ENCODE measurements at regions not wholly inside any gene's neighbourhood (a gene's known extent, or its start where the extent isn't known, plus 50 kb on each side); places are given as distances from the start of the nearest gene placed in this dataset.

DNA sequence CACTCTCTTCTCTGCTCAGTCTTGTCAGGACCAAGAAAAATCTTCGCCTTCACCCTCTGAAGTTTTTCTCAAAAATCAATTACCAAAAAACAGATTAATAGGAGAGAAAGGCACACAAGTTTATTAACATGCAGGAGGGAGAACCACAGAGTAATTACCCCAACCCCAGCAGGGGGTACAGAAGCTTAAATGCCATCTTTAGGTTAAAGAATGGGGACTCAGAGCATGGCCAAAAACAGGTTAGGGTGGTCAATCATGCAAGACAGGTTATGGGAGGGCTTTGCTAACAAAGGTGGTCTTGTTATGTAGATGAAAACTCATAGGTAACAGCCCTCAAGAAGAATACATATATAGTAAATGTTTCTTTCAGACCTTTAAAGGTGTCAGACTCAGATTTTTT is 100.5 kb upstream of the BTN3A2 start (continued):
- TF ChIP-seq FOXS1 (CRISPR knock-in tag; IDR thresholded peaks at IDR 0.05) (no peak), ZC3H11A (IDR thresholded peaks at IDR 0.05) (no peak), FOSB (CRISPR knock-in tag; IDR thresholded peaks at IDR 0.05) (no peak), BCL3 (IDR thresholded peaks at IDR 0.05) (no peak), MAZ (IDR thresholded peaks at IDR 0.05; ENCODE audit: borderline replicate concordance, low read depth, low read length) (no peak), NR3C1 (IDR thresholded peaks at IDR 0.05) (no peak), SMC3 (IDR thresholded peaks at IDR 0.05) (no peak)

- ChIA-PET CTCF (interaction anchor here (1.4 to 1.8 kb wide), 3 partner anchors 17 to 78 kb away, joined by 4 read pairs; a partner anchor contains a TSS), POLR2A (interaction anchor here (0.7 kb wide), 1 partner anchor 143 kb away, joined by 3 read pairs; a partner anchor contains a TSS)
- H3K4me3 ChIP-seq = no peak overlapping the region
- DNase-seq (ENCODE audit: low read depth in 1 of 2, low spot score in 1 of 2) (no peak), FAIRE-seq (no peak), ATAC-seq (no peak)
- no peak overlapping the region for H3K4me2 ChIP-seq
- WGBS (ENCODE audit: missing lambda C conversion rate) = 90% methylated on average over 3 of the region's 3 CpGs
- H3K9me3 ChIP-seq = 0 out of 3 replicates have a peak, but pooled peaks cover 2% of the 10 kb centered on the region
- TF ChIP-seq, protein P1, sequence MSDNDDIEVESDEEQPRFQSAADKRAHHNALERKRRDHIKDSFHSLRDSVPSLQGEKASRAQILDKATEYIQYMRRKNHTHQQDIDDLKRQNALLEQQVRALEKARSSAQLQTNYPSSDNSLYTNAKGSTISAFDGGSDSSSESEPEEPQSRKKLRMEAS (IDR thresholded peaks at IDR 0.05) = no peak
- TF ChIP-seq CHD4 (IDR thresholded peaks at IDR 0.05; ENCODE audit: borderline replicate concordance) (no peak), POLR2A (IDR thresholded peaks at IDR 0.05; ENCODE audit: low read length) (no peak), FOXS1 (CRISPR knock-in tag; IDR thresholded peaks at IDR 0.05) (no peak), TFCP2L1 (CRISPR knock-in tag; IDR thresholded peaks at IDR 0.05) (no peak), GATA3 (IDR thresholded peaks at IDR 0.05; ENCODE audit: borderline replicate concordance) (no peak), CEBPB (IDR thresholded peaks at IDR 0.05) (no peak), HEYL (CRISPR knock-in tag; IDR thresholded peaks at IDR 0.05) (no peak)
- TF ChIP-seq, protein P2, sequence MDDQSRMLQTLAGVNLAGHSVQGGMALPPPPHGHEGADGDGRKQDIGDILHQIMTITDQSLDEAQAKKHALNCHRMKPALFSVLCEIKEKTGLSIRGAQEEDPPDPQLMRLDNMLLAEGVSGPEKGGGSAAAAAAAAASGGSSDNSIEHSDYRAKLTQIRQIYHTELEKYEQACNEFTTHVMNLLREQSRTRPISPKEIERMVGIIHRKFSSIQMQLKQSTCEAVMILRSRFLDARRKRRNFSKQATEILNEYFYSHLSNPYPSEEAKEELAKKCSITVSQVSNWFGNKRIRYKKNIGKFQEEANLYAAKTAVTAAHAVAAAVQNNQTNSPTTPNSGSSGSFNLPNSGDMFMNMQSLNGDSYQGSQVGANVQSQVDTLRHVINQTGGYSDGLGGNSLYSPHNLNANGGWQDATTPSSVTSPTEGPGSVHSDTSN (IDR thresholded peaks at IDR 0.05) = no peak
- H3K4me1 ChIP-seq = no peaks in the 10 kb centered on the region
- H3K27ac ChIP-seq = no peak overlapping the region
Observed at GRCh38 chr6:26267083-26267589, 97.9 kb upstream of the BTN3A2 start.

- ATAC-seq = no peak
Observed at GRCh38 chr6:26268659-26269402, 96.2 kb upstream of the BTN3A2 start.

More at GRCh38 chr6:26268659-26269402, 96.2 kb upstream of the BTN3A2 start:
- TF ChIP-seq ZNF302 (CRISPR knock-in tag; IDR thresholded peaks at IDR 0.05) (no peak), POLR2AphosphoS2 (conservative IDR thresholded peaks at IDR 0.05; ENCODE audit: low read length) (no peak), EP300 (IDR thresholded peaks at IDR 0.05) (no peak), ZSCAN20 (CRISPR knock-in tag; IDR thresholded peaks at IDR 0.05) (no peak), KDM5A (IDR thresholded peaks at IDR 0.05) (no peak), CBX2 (IDR thresholded peaks at IDR 0.05; ENCODE audit: borderline replicate concordance, low read depth) (no peak), SREBF2 (IDR thresholded peaks at IDR 0.05) (no peak), FOXS1 (CRISPR knock-in tag; IDR thresholded peaks at IDR 0.05) (no peak), POLR2A (IDR thresholded peaks at IDR 0.05; ENCODE audit: low read length) (no peak), MAFK (IDR thresholded peaks at IDR 0.05; ENCODE audit: partially characterized antibody) (no peak), JUNB (IDR thresholded peaks at IDR 0.05) (no peak), SMC3 (IDR thresholded peaks at IDR 0.05) (no peak), E2F6 (IDR thresholded peaks at IDR 0.05; ENCODE audit: borderline replicate concordance, low read depth) (no peak)
- TF ChIP-seq, protein P3, sequence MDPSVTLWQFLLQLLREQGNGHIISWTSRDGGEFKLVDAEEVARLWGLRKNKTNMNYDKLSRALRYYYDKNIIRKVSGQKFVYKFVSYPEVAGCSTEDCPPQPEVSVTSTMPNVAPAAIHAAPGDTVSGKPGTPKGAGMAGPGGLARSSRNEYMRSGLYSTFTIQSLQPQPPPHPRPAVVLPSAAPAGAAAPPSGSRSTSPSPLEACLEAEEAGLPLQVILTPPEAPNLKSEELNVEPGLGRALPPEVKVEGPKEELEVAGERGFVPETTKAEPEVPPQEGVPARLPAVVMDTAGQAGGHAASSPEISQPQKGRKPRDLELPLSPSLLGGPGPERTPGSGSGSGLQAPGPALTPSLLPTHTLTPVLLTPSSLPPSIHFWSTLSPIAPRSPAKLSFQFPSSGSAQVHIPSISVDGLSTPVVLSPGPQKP (IDR thresholded peaks at IDR 0.05; ENCODE audit: low read depth, low read length) = no peak
- TF ChIP-seq, protein P1 (IDR thresholded peaks at IDR 0.05) = no peak
- TF ChIP-seq, protein P2 (IDR thresholded peaks at IDR 0.05) = no peak
- no peak overlapping the region for H3K27ac ChIP-seq
- ChIA-PET CTCF (interaction anchor here (0.7 kb wide), 1 partner anchor 11 kb away, joined by 3 read pairs; no protein-coding TSS in a partner anchor), POLR2A (no interaction called here)
- 96% methylated on average over 18 of the region's 19 CpGs for WGBS (ENCODE audit: missing lambda C conversion rate)
- no peak for DNase-seq (ENCODE audit: low read depth in 1 of 2, low spot score in 1 of 2)
- no peak overlapping the region for H3K4me2 ChIP-seq
- H3K4me1 ChIP-seq = no peaks in the 10 kb centered on the region
- H3K9me3 ChIP-seq = 0 out of 3 replicates have a peak, but pooled peaks cover 2% of the 10 kb centered on the region
- no peak overlapping the region for H3K4me3 ChIP-seq
- FAIRE-seq = no peak

Data from A549 (cell line).